Coronary artery (tissue), 2 donors: ENCODE measurements at regions not wholly inside any gene's neighbourhood (a gene's known extent, or its start where the extent isn't known, plus 50 kb on each side); places are given as distances from the start of the nearest gene placed in this dataset.

Experiments used
- DNase-seq: peaks from one replicate; pipeline ENCODE4 v3.0.0-alpha.2; 2017; ENCODE audit warnings: low spot score
- H3K27ac ChIP-seq, 2 donors: fragments of 200-600 bp; sonication (generic); one replicate each; pipeline ENCODE4 v1.5.1; 2016 to 2019
- H3K4me3 ChIP-seq: fragments of 200-600 bp; sonication (generic); 2 replicates; pipeline ENCODE4 v1.5.1; 2016; ENCODE audit warnings: mild to moderate bottlenecking, moderate library complexity
- TF ChIP-seq, protein P1 (sequence below): fragments of 200-600 bp; sonication (generic); IDR thresholded peaks from one replicate; pipeline ENCODE4 v1.5.1; 2019; ENCODE audit warnings: antibody characterized with exemption

GRCh38 chr12:94771741-94772140 lies 121.4 kb upstream of the TMCC3 start:
- TF ChIP-seq, protein P1, sequence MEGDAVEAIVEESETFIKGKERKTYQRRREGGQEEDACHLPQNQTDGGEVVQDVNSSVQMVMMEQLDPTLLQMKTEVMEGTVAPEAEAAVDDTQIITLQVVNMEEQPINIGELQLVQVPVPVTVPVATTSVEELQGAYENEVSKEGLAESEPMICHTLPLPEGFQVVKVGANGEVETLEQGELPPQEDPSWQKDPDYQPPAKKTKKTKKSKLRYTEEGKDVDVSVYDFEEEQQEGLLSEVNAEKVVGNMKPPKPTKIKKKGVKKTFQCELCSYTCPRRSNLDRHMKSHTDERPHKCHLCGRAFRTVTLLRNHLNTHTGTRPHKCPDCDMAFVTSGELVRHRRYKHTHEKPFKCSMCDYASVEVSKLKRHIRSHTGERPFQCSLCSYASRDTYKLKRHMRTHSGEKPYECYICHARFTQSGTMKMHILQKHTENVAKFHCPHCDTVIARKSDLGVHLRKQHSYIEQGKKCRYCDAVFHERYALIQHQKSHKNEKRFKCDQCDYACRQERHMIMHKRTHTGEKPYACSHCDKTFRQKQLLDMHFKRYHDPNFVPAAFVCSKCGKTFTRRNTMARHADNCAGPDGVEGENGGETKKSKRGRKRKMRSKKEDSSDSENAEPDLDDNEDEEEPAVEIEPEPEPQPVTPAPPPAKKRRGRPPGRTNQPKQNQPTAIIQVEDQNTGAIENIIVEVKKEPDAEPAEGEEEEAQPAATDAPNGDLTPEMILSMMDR = no peak
- no peak for DNase-seq
- H3K4me3 ChIP-seq = no peak overlapping the region
- H3K27ac ChIP-seq = no peak overlapping the region

DNA sequence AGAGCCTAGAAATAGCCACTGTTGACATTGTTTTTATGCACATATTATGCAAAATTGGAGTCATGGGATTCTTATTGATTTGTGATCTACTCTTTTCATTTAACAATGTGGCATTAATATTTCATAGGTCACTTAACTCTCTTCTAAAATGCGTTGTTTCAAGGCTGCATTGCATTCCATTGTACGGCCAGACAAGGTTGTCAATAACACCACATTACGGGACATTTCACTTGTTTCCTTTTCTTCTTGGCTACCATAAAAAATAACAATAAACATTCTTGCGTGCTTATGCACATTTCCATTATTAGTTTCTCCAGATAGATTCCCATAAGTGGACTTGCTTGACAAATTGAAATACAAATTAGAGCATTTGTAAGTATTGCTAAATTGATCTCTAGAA lies 120.8 kb upstream of the TMCC3 start:
- no peak overlapping the region for H3K27ac ChIP-seq

DNA sequence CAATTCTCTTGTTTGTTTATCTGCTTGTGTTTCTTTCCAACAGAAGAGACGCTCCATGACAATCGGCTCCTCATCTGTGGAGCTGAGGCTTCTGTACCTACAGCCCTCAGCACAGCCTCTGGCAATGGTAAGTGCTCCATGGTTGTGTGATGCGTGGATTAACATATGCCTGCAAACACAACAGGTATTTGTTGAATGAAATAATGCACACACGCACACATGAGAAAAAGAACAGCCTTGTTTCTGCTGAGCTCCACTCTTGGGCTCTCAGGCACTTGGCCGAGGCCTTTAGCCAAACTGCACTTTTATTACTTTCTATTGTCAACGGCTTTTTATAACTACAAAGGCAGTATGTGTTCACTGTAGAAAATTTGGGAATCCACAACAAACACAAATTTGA lies 120.4 kb upstream of the TMCC3 start:
- Histone ChIP-seq H3K27ac (no peak overlapping the region), H3K4me3 (no peak overlapping the region)
- no peak for DNase-seq
- TF ChIP-seq, protein P1 = no peak

More for the DNA sequence above, 120.8 kb upstream of the TMCC3 start:
- TF ChIP-seq, protein P1 = no peak
- no peak overlapping the region for H3K4me3 ChIP-seq
- no peak for DNase-seq

- Histone ChIP-seq H3K4me3 (no peak overlapping the region), H3K27ac (no peak overlapping the region)
- DNase-seq = no peak
- TF ChIP-seq, protein P1 = no peak
Measured at GRCh38 chr12:94769776-94770759, 119.7 kb upstream of the TMCC3 start.

GRCh38 chr12:94769047-94769420 lies 118.7 kb upstream of the TMCC3 start:
- Histone ChIP-seq H3K27ac (no peak overlapping the region), H3K4me3 (no peak overlapping the region)
- TF ChIP-seq, protein P1 = no peak
- no peak for DNase-seq

DNA sequence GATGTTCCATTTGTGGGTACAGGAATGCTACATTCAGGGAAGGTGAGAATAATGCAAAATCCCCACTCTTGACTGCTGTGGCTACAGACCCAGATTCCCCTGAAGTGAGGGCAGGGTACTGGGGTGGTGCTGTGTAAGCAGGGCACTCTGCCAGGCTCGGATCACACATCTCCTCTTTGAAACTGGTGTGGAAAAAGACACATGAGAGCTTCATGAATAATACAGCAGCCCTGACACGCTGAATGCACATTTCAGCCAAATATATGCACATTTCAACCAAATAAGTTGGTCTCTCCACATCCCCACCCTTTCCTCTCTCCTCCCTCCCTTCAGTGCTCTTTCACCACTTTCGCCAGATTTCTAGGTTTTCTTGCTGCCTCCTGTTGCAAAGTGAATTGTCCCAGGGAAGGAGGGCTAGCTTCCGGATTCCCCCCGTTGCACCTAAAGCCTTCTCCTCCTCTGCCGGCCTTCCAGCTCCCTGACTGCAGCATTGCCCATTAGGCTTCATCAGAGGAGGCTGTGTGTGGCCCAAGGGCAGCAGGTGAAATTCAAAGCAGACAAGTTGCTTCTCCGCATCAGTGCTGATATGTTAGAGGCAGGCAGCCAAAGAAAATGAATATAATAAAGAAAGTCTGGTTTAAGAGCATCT lies 118.2 kb upstream of the TMCC3 start:
- TF ChIP-seq, protein P1 = no peak
- Histone ChIP-seq H3K4me3 (no peak overlapping the region), H3K27ac (no peak overlapping the region)
- DNase-seq = no peak

DNA sequence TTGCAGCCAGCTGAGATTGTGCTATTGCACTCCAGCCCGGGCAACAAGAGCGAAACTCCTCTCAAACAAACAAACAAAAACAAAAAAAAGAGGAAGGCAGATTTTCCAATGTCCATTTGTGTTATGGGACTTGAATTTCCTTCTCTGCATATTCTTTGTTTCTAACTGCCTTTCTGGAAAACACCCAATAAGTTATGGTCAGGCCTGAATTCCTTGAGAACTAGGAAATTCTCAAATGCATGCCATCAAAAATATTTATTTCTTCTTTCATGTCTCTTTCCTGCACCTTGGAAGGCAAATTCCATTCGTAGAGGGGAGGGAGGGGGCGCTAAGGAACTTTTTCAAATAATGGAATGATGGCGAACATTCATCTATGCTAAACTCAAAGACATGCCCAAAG lies 117.6 kb upstream of the TMCC3 start:
- H3K27ac ChIP-seq = no peak overlapping the region
- no peak for DNase-seq
- TF ChIP-seq, protein P1 = no peak
- H3K4me3 ChIP-seq = no peak overlapping the region
